Mesothelial cell of epicardium (in vitro differentiated cells): ENCODE measurements at regions not wholly inside any gene's neighbourhood (a gene's known extent, or its start where the extent isn't known, plus 50 kb on each side); places are given as distances from the start of the nearest gene placed in this dataset.

Source experiments
- DNase-seq, 2 experiments: peaks; one replicate each; pipeline ENCODE4 v3.0.0; 2021; ENCODE audit warnings: low spot score in 2 of 2; ENCODE audit not compliant: unreplicated experiment in 2 of 2
- H3K27ac Mint-ChIP-seq: 2 replicates; pipeline ENCODE4 v1.8.0; 2021; ENCODE audit warnings: mixed read lengths
- H3K27me3 Mint-ChIP-seq: 2 replicates; pipeline ENCODE4 v1.8.0; 2021; ENCODE audit warnings: low read depth, mixed read lengths
- H3K36me3 Mint-ChIP-seq: 2 replicates; pipeline ENCODE4 v1.8.0; 2021; ENCODE audit warnings: mixed read lengths
- H3K4me1 Mint-ChIP-seq: 2 replicates; pipeline ENCODE4 v1.8.0; 2021; ENCODE audit warnings: mixed read lengths
- H3K4me3 Mint-ChIP-seq: 2 replicates; pipeline ENCODE4 v1.8.0; 2021; ENCODE audit warnings: mild to moderate bottlenecking, moderate library complexity, mixed read lengths
- H3K9me3 Mint-ChIP-seq: 2 replicates; pipeline ENCODE4 v1.8.0; 2021; ENCODE audit warnings: mixed read lengths
- CTCF ChIP-seq: fragments of 200-600 bp; sonication (generic); IDR thresholded peaks from one replicate; pipeline ENCODE4 v1.5.0; 2021; ENCODE audit warnings: antibody characterized with exemption; ENCODE audit not compliant: unreplicated experiment

GRCh38 chr7:41475801-41476459 lies 227.0 kb downstream of the INHBA start:
- Mint-ChIP-seq H3K27ac (peak overlapping the region; percentile 8), H3K4me3 (no peak overlapping the region), H3K9me3 (peaks cover 12% of the 10 kb centered on the region), H3K27me3 (no peaks in the 10 kb centered on the region), H3K36me3 (peaks cover 2% of the 10 kb centered on the region), H3K4me1 (peaks cover 22% of the 10 kb centered on the region)
- TF ChIP-seq CTCF = no peak
- DNase-seq = no peak

DNA sequence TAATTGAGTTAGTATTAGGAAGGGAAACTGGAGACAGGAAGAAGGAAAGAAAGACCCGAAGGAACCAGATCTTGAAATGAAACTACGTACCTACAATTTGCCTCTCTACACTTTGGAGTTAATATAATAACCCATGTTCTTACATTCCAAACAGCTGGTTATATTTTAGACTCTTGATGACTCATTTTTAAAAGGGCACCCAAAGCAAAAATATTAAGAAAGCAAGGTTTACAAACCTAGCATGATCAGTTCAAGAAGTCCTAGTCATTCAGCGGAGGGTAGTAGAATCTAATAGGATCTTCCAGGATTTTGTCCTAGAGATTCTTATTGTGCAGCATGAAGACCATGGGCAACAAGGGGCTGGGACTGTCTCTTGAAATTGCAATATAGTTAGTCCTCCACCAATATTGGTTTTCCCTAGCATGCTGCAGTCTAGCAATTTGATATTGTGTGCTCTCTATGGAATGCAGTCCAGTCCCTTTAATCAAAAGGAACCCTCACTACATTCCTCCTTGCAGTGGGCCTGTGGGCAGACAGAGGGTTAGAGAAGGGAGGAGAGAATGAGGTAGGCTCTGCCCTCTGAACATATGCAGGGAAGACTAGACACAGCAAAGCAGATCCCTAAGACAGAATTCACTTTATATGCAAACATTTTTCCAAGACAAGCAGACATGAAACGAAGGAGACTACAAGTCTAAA lies 230.3 kb downstream of the INHBA start:
- no peak for DNase-seq
- Mint-ChIP-seq H3K27ac (peak overlapping the region; percentile 7), H3K36me3 (no peaks in the 10 kb centered on the region), H3K27me3 (no peaks in the 10 kb centered on the region), H3K4me3 (no peak overlapping the region), H3K9me3 (no peaks in the 10 kb centered on the region), H3K4me1 (peaks cover 18% of the 10 kb centered on the region)
- no peak for TF ChIP-seq CTCF

DNA sequence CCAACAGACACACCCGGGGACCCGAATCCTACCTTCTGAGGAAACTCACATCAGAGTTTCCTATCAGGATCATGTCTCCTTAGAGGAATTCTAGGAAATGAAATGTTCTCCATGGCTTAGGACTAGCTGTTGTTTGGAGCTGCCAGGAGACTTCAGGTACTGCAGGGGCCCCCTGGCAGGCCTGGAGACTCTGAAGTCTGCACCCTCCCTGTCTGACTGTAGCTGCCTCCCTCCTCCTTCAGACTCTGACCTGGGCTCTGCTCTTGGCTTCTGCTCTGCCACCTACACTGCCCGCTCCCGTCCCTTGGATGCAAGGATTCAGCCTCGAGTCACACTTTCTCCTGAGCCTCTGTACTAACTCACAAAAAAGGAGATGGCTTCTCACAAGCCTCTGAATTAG lies 232.8 kb downstream of the INHBA start:
- TF ChIP-seq CTCF = no peak
- no peaks in the 10 kb centered on the region for H3K9me3 Mint-ChIP-seq
- H3K27ac Mint-ChIP-seq = no peak overlapping the region
- no peak for DNase-seq
- no peaks in the 10 kb centered on the region for H3K27me3 Mint-ChIP-seq
- no peak overlapping the region for H3K4me3 Mint-ChIP-seq
- peaks cover 11% of the 10 kb centered on the region for H3K4me1 Mint-ChIP-seq
- no peaks in the 10 kb centered on the region for H3K36me3 Mint-ChIP-seq

GRCh38 chr7:41467596-41467995 lies 235.3 kb downstream of the INHBA start:
- Mint-ChIP-seq H3K36me3 (no peaks in the 10 kb centered on the region), H3K27me3 (no peaks in the 10 kb centered on the region), H3K9me3 (no peaks in the 10 kb centered on the region), H3K27ac (no peak overlapping the region), H3K4me3 (no peak overlapping the region), H3K4me1 (peaks cover 7% of the 10 kb centered on the region)
- TF ChIP-seq CTCF = no peak
- DNase-seq = no peak

- H3K4me1 Mint-ChIP-seq = peaks cover 2% of the 10 kb centered on the region
- H3K27me3 Mint-ChIP-seq = no peaks in the 10 kb centered on the region
- no peak for TF ChIP-seq CTCF
- H3K27ac Mint-ChIP-seq = no peak overlapping the region
- no peaks in the 10 kb centered on the region for H3K9me3 Mint-ChIP-seq
- no peaks in the 10 kb centered on the region for H3K36me3 Mint-ChIP-seq
- no peak overlapping the region for H3K4me3 Mint-ChIP-seq
- DNase-seq = no peak
Measured at GRCh38 chr7:41466760-41467384, 236.0 kb downstream of the INHBA start.
